ENCODE measurements at regions not wholly inside any gene's neighbourhood (a gene's known extent, or its start where the extent isn't known, plus 50 kb on each side); places are given as distances from the start of the nearest gene placed in this dataset.

GRCh38 chr13:80501556-80501955 is 160.6 kb upstream of the SPRY2 start:
- no peak overlapping the region for H3K4me3 ChIP-seq (ENCODE audit: low read depth, low read length)
- no peak overlapping the region for H3K27ac ChIP-seq
- TF ChIP-seq CTCF (IDR thresholded peaks at IDR 0.05; ENCODE audit: low read depth, low read length, missing control alignments): no peak
- no peaks in the 10 kb centered on the region for H3K36me3 ChIP-seq (replicated peaks)
- DNase-seq: no peak
- in situ Hi-C loops (cut with HindIII; ENCODE audit: low pct_ligation_motif_present, low sequenced_read_pairs): no loop called here
- H3K27me3 ChIP-seq (replicated peaks): no peaks in the 10 kb centered on the region

GRCh38 chr13:80499536-80500290 is 158.8 kb upstream of the SPRY2 start:
- DNase-seq: no peak
- no peaks in the 10 kb centered on the region for H3K27me3 ChIP-seq (replicated peaks)
- H3K27ac ChIP-seq: no peak overlapping the region
- no peak for TF ChIP-seq CTCF (IDR thresholded peaks at IDR 0.05; ENCODE audit: low read depth, low read length, missing control alignments)
- no peak overlapping the region for H3K4me3 ChIP-seq (ENCODE audit: low read depth, low read length)
- H3K36me3 ChIP-seq (replicated peaks): no peaks in the 10 kb centered on the region
- in situ Hi-C loops (cut with HindIII; ENCODE audit: low pct_ligation_motif_present, low sequenced_read_pairs): no loop called here

GRCh38 chr13:80498433-80498832 is 157.5 kb upstream of the SPRY2 start:
- in situ Hi-C loops (cut with HindIII; ENCODE audit: low pct_ligation_motif_present, low sequenced_read_pairs): no loop called here
- no peaks in the 10 kb centered on the region for H3K27me3 ChIP-seq (replicated peaks)
- no peak overlapping the region for H3K27ac ChIP-seq
- DNase-seq: no peak
- no peak for TF ChIP-seq CTCF (IDR thresholded peaks at IDR 0.05; ENCODE audit: low read depth, low read length, missing control alignments)
- no peaks in the 10 kb centered on the region for H3K36me3 ChIP-seq (replicated peaks)
- no peak overlapping the region for H3K4me3 ChIP-seq (ENCODE audit: low read depth, low read length)

GRCh38 chr13:80497978-80498377 is 157.1 kb upstream of the SPRY2 start:
- in situ Hi-C loops (cut with HindIII; ENCODE audit: low pct_ligation_motif_present, low sequenced_read_pairs): no loop called here
- Histone ChIP-seq H3K27ac (no peak overlapping the region), H3K27me3 (replicated peaks) (no peaks in the 10 kb centered on the region), H3K4me3 (ENCODE audit: low read depth, low read length) (no peak overlapping the region), H3K36me3 (replicated peaks) (no peaks in the 10 kb centered on the region)
- TF ChIP-seq CTCF (IDR thresholded peaks at IDR 0.05; ENCODE audit: low read depth, low read length, missing control alignments): no peak
- no peak for DNase-seq

GRCh38 chr13:80497439-80497838 is 156.5 kb upstream of the SPRY2 start:
- in situ Hi-C loops (cut with HindIII; ENCODE audit: low pct_ligation_motif_present, low sequenced_read_pairs): no loop called here
- Histone ChIP-seq H3K36me3 (replicated peaks) (no peaks in the 10 kb centered on the region), H3K27ac (no peak overlapping the region), H3K4me3 (ENCODE audit: low read depth, low read length) (no peak overlapping the region), H3K27me3 (replicated peaks) (no peaks in the 10 kb centered on the region)
- no peak for DNase-seq
- TF ChIP-seq CTCF (IDR thresholded peaks at IDR 0.05; ENCODE audit: low read depth, low read length, missing control alignments): no peak
